H9 (cell line): ENCODE measurements at regions not wholly inside any gene's neighbourhood (a gene's known extent, or its start where the extent isn't known, plus 50 kb on each side); places are given as distances from the start of the nearest gene placed in this dataset.

Experiments used
- DNase-seq: peaks from one replicate; pipeline ENCODE4 v3.0.0-alpha.2; 2017
- H2AFZ ChIP-seq: one replicate; pipeline ENCODE4 v1.6.1; 2013; ENCODE audit warnings: mild to moderate bottlenecking, low read length, control low read depth, moderate library complexity
- H2AK5ac ChIP-seq: 2 replicates; pipeline ENCODE4 v1.6.1; 2013; ENCODE audit warnings: low read length, control low read depth, mixed read lengths; ENCODE audit not compliant: insufficient read length
- H2BK120ac ChIP-seq: one replicate; pipeline ENCODE4 v1.6.1; 2013; ENCODE audit warnings: low read depth, mild to moderate bottlenecking, low read length, control low read depth, inconsistent platforms; ENCODE audit not compliant: poor library complexity, severe bottlenecking
- H2BK12ac ChIP-seq: 2 replicates; pipeline ENCODE4 v1.6.1; 2013; ENCODE audit warnings: low read length, control low read depth, mixed read lengths, low read depth; ENCODE audit not compliant: insufficient read length
- H2BK15ac ChIP-seq: 2 replicates; pipeline ENCODE4 v1.6.1; 2013; ENCODE audit warnings: low read depth, low read length, control low read depth
- H2BK20ac ChIP-seq: one replicate; pipeline ENCODE4 v1.6.1; 2013; ENCODE audit warnings: low read depth, mild to moderate bottlenecking, low read length, control low read depth, inconsistent platforms; ENCODE audit not compliant: poor library complexity, severe bottlenecking
- H2BK5ac ChIP-seq: 2 replicates; pipeline ENCODE4 v1.6.1; 2013; ENCODE audit warnings: low read length, control low read depth, mixed read lengths; ENCODE audit not compliant: insufficient read length
- H3K14ac ChIP-seq: 2 replicates; pipeline ENCODE4 v1.6.1; 2013; ENCODE audit warnings: low read length, control low read depth; ENCODE audit not compliant: insufficient read depth
- H3K18ac ChIP-seq: 2 replicates; pipeline ENCODE4 v1.6.1; 2013; ENCODE audit warnings: low read depth, mild to moderate bottlenecking, mixed read lengths, low read length, control low read depth; ENCODE audit not compliant: insufficient read length
- H3K23ac ChIP-seq: 2 replicates; pipeline ENCODE4 v1.6.1; 2013; ENCODE audit warnings: low read length, control low read depth, mixed read lengths, low read depth; ENCODE audit not compliant: insufficient read length
- H3K23me2 ChIP-seq: 2 replicates; pipeline ENCODE4 v1.6.1; 2013; ENCODE audit warnings: low read depth, mild to moderate bottlenecking, mixed read lengths, low read length, control low read depth; ENCODE audit not compliant: insufficient read length, poor library complexity, severe bottlenecking
- H3K27ac ChIP-seq: 2 replicates; pipeline ENCODE4 v1.5.1; 2013; ENCODE audit warnings: low read length, control low read depth, mixed read lengths, low read depth; ENCODE audit not compliant: insufficient read length
- H3K27me3 ChIP-seq: 2 replicates; pipeline ENCODE4 v1.6.1; 2013; ENCODE audit warnings: low read length, control low read depth, inconsistent platforms; ENCODE audit not compliant: insufficient read depth
- H3K4ac ChIP-seq: 2 replicates; pipeline ENCODE4 v1.6.1; 2013; ENCODE audit warnings: low read depth, mild to moderate bottlenecking, control low read depth, inconsistent platforms, low read length, moderate library complexity
- H3K4me1 ChIP-seq: 2 replicates; pipeline ENCODE4 v1.6.1; 2013; ENCODE audit warnings: low read length, control low read depth, inconsistent platforms; ENCODE audit not compliant: insufficient read depth
- H3K4me2 ChIP-seq: 2 replicates; pipeline ENCODE4 v1.6.1; 2013; ENCODE audit warnings: low read length, control low read depth, mixed read lengths; ENCODE audit not compliant: insufficient read length, insufficient read depth
- H3K56ac ChIP-seq: 2 replicates; pipeline ENCODE4 v1.6.1; 2013; ENCODE audit warnings: low read depth, mild to moderate bottlenecking, mixed read lengths, low read length, control low read depth; ENCODE audit not compliant: insufficient read length
- H3K79me1 ChIP-seq: 2 replicates; pipeline ENCODE4 v1.6.1; 2013; ENCODE audit warnings: low read depth, mild to moderate bottlenecking, moderate library complexity, low read length, control low read depth, inconsistent platforms; ENCODE audit not compliant: insufficient read depth, poor library complexity, severe bottlenecking
- H3K79me2 ChIP-seq: 2 replicates; pipeline ENCODE4 v1.6.1; 2013; ENCODE audit warnings: low read length, control low read depth, inconsistent platforms; ENCODE audit not compliant: insufficient read depth
- H3K9ac ChIP-seq: 2 replicates; pipeline ENCODE4 v1.6.1; 2013; ENCODE audit warnings: low read length, control low read depth, mixed read lengths; ENCODE audit not compliant: insufficient read length; ENCODE audit errors: extremely low read depth
- H3K9me3 ChIP-seq: one replicate; pipeline ENCODE4 v1.6.1; 2013; ENCODE audit warnings: low read depth, low read length, inconsistent platforms; ENCODE audit not compliant: control insufficient read depth
- H3T11ph ChIP-seq: one replicate; pipeline ENCODE4 v1.6.1; 2013; ENCODE audit warnings: mild to moderate bottlenecking, low read length, control low read depth, inconsistent platforms
- H4K20me1 ChIP-seq: one replicate; pipeline ENCODE4 v1.6.1; 2013; ENCODE audit not compliant: control insufficient read depth, insufficient read length, insufficient read depth
- H4K5ac ChIP-seq: 2 replicates; pipeline ENCODE4 v1.6.1; 2013; ENCODE audit warnings: low read depth, mild to moderate bottlenecking, mixed read lengths, low read length, control low read depth; ENCODE audit not compliant: insufficient read length
- H4K8ac ChIP-seq: replicated peaks from 2 replicates; pipeline ENCODE4 v1.6.1; 2013; ENCODE audit warnings: low read length, control low read depth, mixed read lengths, low read depth; ENCODE audit not compliant: insufficient read length
- H4K91ac ChIP-seq: 2 replicates; pipeline ENCODE4 v1.6.1; 2013; ENCODE audit warnings: low read depth, mild to moderate bottlenecking, moderate library complexity, mixed read lengths, low read length, control low read depth; ENCODE audit not compliant: insufficient read length
- H3K27ac Mint-ChIP-seq, 3 experiments: 2 replicates in 2 of 3; 3 replicates in 1 of 3; pipeline ENCODE4 v1.8.0; 2020 to 2021; ENCODE audit warnings: mixed read lengths in 3 of 3, mild to moderate bottlenecking in 1 of 3, moderate library complexity in 1 of 3
- H3K27me3 Mint-ChIP-seq: 2 replicates; pipeline ENCODE4 v1.8.0; 2021; ENCODE audit warnings: low read depth, mild to moderate bottlenecking, moderate library complexity, mixed read lengths
- H3K36me3 Mint-ChIP-seq, 3 experiments: 2 replicates in 2 of 3; 3 replicates in 1 of 3; pipeline ENCODE4 v1.8.0; 2020 to 2021; ENCODE audit warnings: low read depth in 3 of 3, mixed read lengths in 3 of 3; ENCODE audit not compliant: insufficient read depth in 1 of 3
- H3K4me1 Mint-ChIP-seq, 2 experiments: 2 replicates each; pipeline ENCODE4 v1.8.0; 2020; ENCODE audit warnings: mixed read lengths in 2 of 2
- H3K4me3 Mint-ChIP-seq, 2 experiments: 2 replicates in 1 of 2; 3 replicates in 1 of 2; pipeline ENCODE4 v1.8.0; 2020 to 2021; ENCODE audit warnings: mild to moderate bottlenecking in 2 of 2, mixed read lengths in 2 of 2, moderate library complexity in 1 of 2
- H3K9me3 Mint-ChIP-seq, 2 experiments: 2 replicates in 1 of 2; 3 replicates in 1 of 2; pipeline ENCODE4 v1.8.0; 2020; ENCODE audit warnings: mild to moderate bottlenecking in 2 of 2, mixed read lengths in 2 of 2, moderate library complexity in 1 of 2
- CTCF ChIP-seq: fragments of 200-600 bp; sonication (generic); conservative IDR thresholded peaks from 3 replicates; pipeline ENCODE4 v1.8.0; 2021; ENCODE audit warnings: antibody characterized with exemption, mild to moderate bottlenecking
- WGBS: extraction: QIAGEN DNeasy Blood & Tissue Kit; methylation state at CpG from one replicate; pipeline ENCODE4 v1.1.7; 2013; ENCODE audit warnings: missing lambda C conversion rate, low lambda C conversion rate, mixed read lengths; ENCODE audit not compliant: insufficient read length; ENCODE audit errors: extremely low coverage; 5-methylcytosine and 5-hydroxymethylcytosine counted together

DNA sequence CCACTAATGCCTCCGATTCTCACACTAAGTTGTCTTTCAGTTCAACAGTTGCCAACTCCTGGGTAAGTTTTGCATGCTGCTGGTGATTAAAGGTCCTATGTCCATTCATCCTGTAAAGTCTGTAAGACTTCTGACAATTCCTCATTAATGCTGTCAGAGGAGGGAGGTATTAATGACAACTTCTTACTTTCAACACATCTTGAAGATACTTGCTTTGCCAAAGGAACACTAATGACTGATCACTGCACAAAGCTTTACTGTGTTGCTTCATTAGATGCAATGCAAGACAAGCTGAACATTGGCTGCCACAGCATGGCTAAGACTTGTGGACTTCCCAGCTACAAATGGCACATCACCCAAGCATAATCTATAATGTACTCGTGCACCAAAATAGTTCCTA is 114.6 kb upstream of the PRDX6 start:
- H3K18ac ChIP-seq: no peak overlapping the region
- H4K5ac ChIP-seq: no peak overlapping the region
- H3K27me3 Mint-ChIP-seq: no peaks in the 10 kb centered on the region
- no peak overlapping the region for H2AK5ac ChIP-seq
- TF ChIP-seq CTCF: no peak
- H4K20me1 ChIP-seq: no peaks in the 10 kb centered on the region
- no peak overlapping the region for H2BK12ac ChIP-seq
- no peak overlapping the region for H3K27ac ChIP-seq
- H3K79me1 ChIP-seq: no peaks in the 10 kb centered on the region
- H2BK20ac ChIP-seq: no peak overlapping the region
- H3K9ac ChIP-seq: no peak overlapping the region
- no peaks in the 10 kb centered on the region for H3K36me3 Mint-ChIP-seq
- H3K9me3 Mint-ChIP-seq: no peaks in the 10 kb centered on the region; a peak in 1 of 5 replicates
- H3K23ac ChIP-seq: no peak overlapping the region
- no peak overlapping the region for H2AFZ ChIP-seq
- no peak overlapping the region for H3K14ac ChIP-seq
- DNase-seq: no peak
- H3K4me1 ChIP-seq: no peaks in the 10 kb centered on the region
- no peak overlapping the region for H4K91ac ChIP-seq
- H3K56ac ChIP-seq: no peak overlapping the region
- no peak overlapping the region for H2BK15ac ChIP-seq
- H3K9me3 ChIP-seq: no peaks in the 10 kb centered on the region
- H3K23me2 ChIP-seq: no peaks in the 10 kb centered on the region
- H4K8ac ChIP-seq: no peak overlapping the region
- H2BK120ac ChIP-seq: no peak overlapping the region
- H3K4ac ChIP-seq: no peak overlapping the region
- no peak overlapping the region for H2BK5ac ChIP-seq
- WGBS: no CpG with 5 or more reads among the region's 2 CpGs
- no peak overlapping the region for H3T11ph ChIP-seq
- H3K27me3 ChIP-seq: no peaks in the 10 kb centered on the region
- H3K4me2 ChIP-seq: no peak overlapping the region
- H3K79me2 ChIP-seq: no peaks in the 10 kb centered on the region
- H3K27ac Mint-ChIP-seq: no peak overlapping the region
- H3K4me3 Mint-ChIP-seq: no peak overlapping the region
- peaks cover 4 to 8% of the 10 kb centered on the region in 2 experiments for H3K4me1 Mint-ChIP-seq
